Vagina (tissue), 2 donors: ENCODE measurements at regions not wholly inside any gene's neighbourhood (a gene's known extent, or its start where the extent isn't known, plus 50 kb on each side); places are given as distances from the start of the nearest gene placed in this dataset.

Source experiments
- CTCF ChIP-seq, 3 experiments: fragments of 450-650 bp in 2 of 3; fragments of 200-600 bp in 1 of 3; sonication (generic) in 1 of 3; IDR thresholded peaks; one replicate each; pipeline ENCODE4 v1.5.1; 2017 to 2019; ENCODE audit warnings: antibody characterized with exemption in 3 of 3, mild to moderate bottlenecking in 2 of 3, moderate library complexity in 2 of 3
- POLR2A ChIP-seq, 2 donors: fragments of 450-650 bp; IDR thresholded peaks; one replicate each; pipeline ENCODE4 v1.6.1; 2017; ENCODE audit warnings: antibody characterized with exemption in 2 of 2, mild to moderate bottlenecking in 2 of 2, moderate library complexity in 2 of 2

GRCh38 chr1:99180915-99181314 is 83.4 kb upstream of the PLPPR4 start:
- TF ChIP-seq POLR2A (IDR thresholded peaks at IDR 0.05) (no peak), CTCF (IDR thresholded peaks at IDR 0.05) (no peak)
